MM.1S (cell line): ENCODE measurements at regions not wholly inside any gene's neighbourhood (a gene's known extent, or its start where the extent isn't known, plus 50 kb on each side); places are given as distances from the start of the nearest gene placed in this dataset.
"Not testable (repeated sequence)": the region's sequence is repeated elsewhere in the genome, so short reads cannot be mapped to it uniquely, and the experiment has no call there.

Experiments
- DNase-seq: peaks from one replicate; pipeline ENCODE4 v3.0.0-alpha.2; 2015
- H2AFZ ChIP-seq: fragments of 300-600 bp; sonication (generic); 2 replicates; pipeline ENCODE4 v1.6.0; 2016; ENCODE audit warnings: antibody characterized with exemption, low read length
- H3F3A ChIP-seq: fragments of 300-600 bp; sonication (generic); 2 replicates; pipeline ENCODE4 v1.6.1; 2016; ENCODE audit warnings: mild to moderate bottlenecking, antibody characterized with exemption, low read length, moderate library complexity, mixed read lengths; ENCODE audit not compliant: insufficient read depth
- H3K27ac ChIP-seq: fragments of 300-600 bp; sonication (generic); 2 replicates; pipeline ENCODE4 v1.5.1; 2016; ENCODE audit warnings: mild to moderate bottlenecking, low read length
- H3K27me3 ChIP-seq: fragments of 300-600 bp; sonication (generic); replicated peaks from 2 replicates; pipeline ENCODE4 v1.6.0; 2016; ENCODE audit warnings: low read length; ENCODE audit not compliant: insufficient read depth
- H3K36me3 ChIP-seq: fragments of 300-600 bp; sonication (generic); replicated peaks from 2 replicates; pipeline ENCODE4 v1.6.1; 2016; ENCODE audit warnings: mild to moderate bottlenecking, low read length, mixed read lengths; ENCODE audit not compliant: insufficient read depth
- H3K4me1 ChIP-seq: fragments of 300-600 bp; sonication (generic); 2 replicates; pipeline ENCODE4 v1.6.1; 2016; ENCODE audit warnings: low read length, mixed read lengths
- H3K4me2 ChIP-seq: fragments of 300-600 bp; sonication (generic); 2 replicates; pipeline ENCODE4 v1.6.0; 2016; ENCODE audit warnings: low read depth, low read length
- H3K4me3 ChIP-seq: fragments of 300-600 bp; sonication (generic); 2 replicates; pipeline ENCODE4 v1.5.1; 2016; ENCODE audit warnings: low read length, mixed read lengths
- H3K79me2 ChIP-seq: fragments of 300-600 bp; sonication (generic); 2 replicates; pipeline ENCODE4 v1.6.1; 2016; ENCODE audit warnings: mixed run types, low read length, mixed read lengths
- H3K9ac ChIP-seq: fragments of 300-600 bp; sonication (generic); 2 replicates; pipeline ENCODE4 v1.6.1; 2016; ENCODE audit warnings: low read length, mixed read lengths
- H3K9me2 ChIP-seq: fragments of 300-600 bp; sonication (generic); replicated peaks from 2 replicates; pipeline ENCODE4 v1.6.1; 2016; ENCODE audit warnings: mild to moderate bottlenecking, low read length, mixed read lengths; ENCODE audit not compliant: insufficient read depth
- H3K9me3 ChIP-seq: fragments of 300-600 bp; sonication (generic); replicated peaks from 2 replicates; pipeline ENCODE4 v1.6.1; 2016; ENCODE audit warnings: mild to moderate bottlenecking, low read length, mixed read lengths; ENCODE audit not compliant: insufficient read depth
- H4K20me1 ChIP-seq: fragments of 300-600 bp; sonication (generic); 2 replicates; pipeline ENCODE4 v1.6.1; 2016; ENCODE audit warnings: mild to moderate bottlenecking, low read length, moderate library complexity, mixed read lengths; ENCODE audit not compliant: insufficient read depth
- CTCF ChIP-seq: fragments of 300-600 bp; sonication (generic); IDR thresholded peaks from 2 replicates; pipeline ENCODE4 v1.5.1; 2016; ENCODE audit warnings: antibody characterized with exemption, low read length, mixed read lengths
- EZH2 ChIP-seq: fragments of 300-600 bp; sonication (generic); optimal IDR thresholded peaks from 2 replicates; pipeline ENCODE3; 2017; ENCODE audit warnings: low read depth, mild to moderate bottlenecking, antibody characterized with exemption, low read length, mixed read lengths
- EZH2phosphoT487 ChIP-seq: fragments of 300-600 bp; sonication (generic); IDR thresholded peaks from 2 replicates; pipeline ENCODE4 v1.6.1; 2018; ENCODE audit warnings: antibody characterized with exemption, low read length

- no peaks in the 10 kb centered on the region for H3F3A ChIP-seq
- H3K4me1 ChIP-seq, result 0 out of 2 replicates have a peak, but pooled peaks cover 9% of the 10 kb centered on the region
- H3K9me3 ChIP-seq, result no peaks in the 10 kb centered on the region
- no peaks in the 10 kb centered on the region for H3K9me2 ChIP-seq
- no peak for DNase-seq
- H2AFZ ChIP-seq, result no peak overlapping the region
- no peaks in the 10 kb centered on the region for H3K27me3 ChIP-seq
- TF ChIP-seq EZH2 (no peak), CTCF (no peak), EZH2phosphoT487 (no peak)
- H3K4me2 ChIP-seq, result no peak overlapping the region
- H3K79me2 ChIP-seq, result no peaks in the 10 kb centered on the region
- no peak overlapping the region for H3K4me3 ChIP-seq
- H4K20me1 ChIP-seq, result no peaks in the 10 kb centered on the region
- H3K36me3 ChIP-seq, result no peaks in the 10 kb centered on the region
- H3K9ac ChIP-seq, result no peak overlapping the region
- no peak overlapping the region for H3K27ac ChIP-seq
Observed at GRCh38 chr9:73091909-73092308, 59.8 kb upstream of the ANXA1 start.

GRCh38 chr9:73090214-73090613 is 61.5 kb upstream of the ANXA1 start:
- no peak overlapping the region for H3K4me2 ChIP-seq

GRCh38 chr9:73089304-73089985 is 62.2 kb upstream of the ANXA1 start:
- Histone ChIP-seq H3K36me3 (no peaks in the 10 kb centered on the region), H3K4me1 (0 out of 2 replicates have a peak, but pooled peaks cover 9% of the 10 kb centered on the region), H3K9ac (no peak overlapping the region), H3K27me3 (no peaks in the 10 kb centered on the region), H4K20me1 (no peaks in the 10 kb centered on the region), H3K27ac (no peak overlapping the region), H3K9me3 (no peaks in the 10 kb centered on the region), H3K9me2 (no peaks in the 10 kb centered on the region), H2AFZ (no peak overlapping the region), H3K79me2 (no peaks in the 10 kb centered on the region), H3K4me2 (no peak overlapping the region), H3F3A (no peaks in the 10 kb centered on the region), H3K4me3 (no peak overlapping the region)
- DNase-seq, result no peak
- TF ChIP-seq EZH2phosphoT487 (no peak), CTCF (no peak), EZH2 (no peak)

More at GRCh38 chr9:73090214-73090613, 61.5 kb upstream of the ANXA1 start:
- no peaks in the 10 kb centered on the region for H3K27me3 ChIP-seq
- H3K4me3 ChIP-seq, result no peak overlapping the region
- H3F3A ChIP-seq, result no peaks in the 10 kb centered on the region
- H3K4me1 ChIP-seq, result 0 out of 2 replicates have a peak, but pooled peaks cover 9% of the 10 kb centered on the region
- no peak overlapping the region for H3K27ac ChIP-seq
- H3K9ac ChIP-seq, result no peak overlapping the region
- H3K79me2 ChIP-seq, result no peaks in the 10 kb centered on the region
- no peak for TF ChIP-seq EZH2phosphoT487
- TF ChIP-seq CTCF, result no peak
- no peak for TF ChIP-seq EZH2
- no peak overlapping the region for H2AFZ ChIP-seq
- no peaks in the 10 kb centered on the region for H3K36me3 ChIP-seq
- no peaks in the 10 kb centered on the region for H3K9me2 ChIP-seq
- H3K9me3 ChIP-seq, result no peaks in the 10 kb centered on the region
- no peaks in the 10 kb centered on the region for H4K20me1 ChIP-seq
- DNase-seq, result no peak

GRCh38 chr9:73087876-73088275 is 63.8 kb upstream of the ANXA1 start:
- not testable (repeated sequence) for H3K27me3 ChIP-seq, H3K79me2 ChIP-seq, H3K9me3 ChIP-seq, H2AFZ ChIP-seq, DNase-seq, H3K9me2 ChIP-seq, H3K27ac ChIP-seq, H4K20me1 ChIP-seq, H3F3A ChIP-seq, H3K4me1 ChIP-seq, H3K4me3 ChIP-seq, H3K4me2 ChIP-seq, H3K36me3 ChIP-seq, H3K9ac ChIP-seq
